HepG2 (cell line): ENCODE measurements at regions not wholly inside any gene's neighbourhood (a gene's known extent, or its start where the extent isn't known, plus 50 kb on each side); places are given as distances from the start of the nearest gene placed in this dataset.

Source experiments
- ATAC-seq: fragments of 200-7000 bp; cut with Tn5 transposase; 3 replicates; pipeline ENCODE4 v1.9.1; 2020; ENCODE audit warnings: mild to moderate bottlenecking, moderate library complexity
- BruUV-seq: library from RNA; stranded (reverse); fragments of 400-500 nt; replicated peaks from 2 replicates; lab custom pipeline; 2021; lab: Mats Ljungman, UMichigan
- CTCF ChIA-PET: fragments of 300-600 bp; formaldehyde crosslinking; extraction: SDS; loops from one replicate; lab custom pipeline; 2021; ENCODE audit warnings: low total read pairs, inconsistent platforms, low intra/inter-chr PET ratio; lab: Yijun Ruan, JAX
- POLR2A ChIA-PET: fragments of 350-600 bp; sonication (Branson Sonifier 250); formaldehyde crosslinking; loops from one replicate; lab custom pipeline; 2020; ENCODE audit warnings: antibody characterized with exemption, inconsistent platforms; lab: Yijun Ruan, JAX
- DNase-seq: peaks from one replicate; pipeline ENCODE4 v3.0.0-alpha.2; 2015; ENCODE audit warnings: low spot score
- FAIRE-seq: peaks from 3 replicates; lab custom pipeline; 2011; peaks lifted over from hg19 to GRCh38; lab: Jason Lieb, UNC
- H2AFZ ChIP-seq: one replicate; pipeline ENCODE4 v1.6.1; 2011; ENCODE audit warnings: low read length, inconsistent platforms
- H3K27ac ChIP-seq: fragments of 300-600 bp; 3 replicates; pipeline ENCODE4 v1.8.0; 2011; ENCODE audit warnings: mixed run types, mild to moderate bottlenecking, mixed read lengths, low read length, inconsistent platforms; ENCODE audit not compliant: insufficient read depth; ENCODE audit errors: extremely low read length
- H3K27me3 ChIP-seq, 2 experiments: fragments of 200-600 bp in 1 of 2; 2 replicates in 1 of 2; 3 replicates in 1 of 2; pipeline versions ENCODE4 v1.6.0 to v1.8.0; 2011; ENCODE audit warnings: low read length in 2 of 2, mild to moderate bottlenecking in 2 of 2, moderate library complexity in 2 of 2, inconsistent platforms in 1 of 2; ENCODE audit not compliant: insufficient read depth in 2 of 2, control insufficient read depth in 1 of 2
- H3K36me3 ChIP-seq, 2 experiments: fragments of 200-600 bp in 1 of 2; replicated peaks in 1 of 2; 2 replicates in 1 of 2; 3 replicates in 1 of 2; pipeline versions ENCODE4 v1.5.1 to v1.8.0; 2011; ENCODE audit warnings: low read length in 2 of 2, inconsistent platforms in 1 of 2; ENCODE audit not compliant: insufficient read depth in 2 of 2, control insufficient read depth in 1 of 2
- H3K4me1 ChIP-seq: 2 replicates; pipeline ENCODE4 v1.5.1; 2012; ENCODE audit warnings: low read length, inconsistent platforms; ENCODE audit not compliant: insufficient read depth
- H3K4me2 ChIP-seq: 2 replicates; pipeline ENCODE4 v1.6.0; 2011; ENCODE audit warnings: low read depth, low read length, inconsistent platforms
- H3K4me3 ChIP-seq, 3 experiments: fragments of 200-600 bp in 1 of 3; sonication (generic), shearing (Covaris generic) in 1 of 3; replicated peaks in 1 of 3; 2 replicates each; pipeline ENCODE4 v1.5.1; 2011 to 2016; ENCODE audit warnings: low read length in 3 of 3, inconsistent platforms in 2 of 3, low read depth in 2 of 3, mild to moderate bottlenecking in 2 of 3, control low read depth in 1 of 3, mixed read lengths in 1 of 3; ENCODE audit not compliant: insufficient read depth in 1 of 3
- H3K79me2 ChIP-seq: one replicate; pipeline ENCODE4 v1.6.1; 2011; ENCODE audit warnings: low read length, inconsistent platforms; ENCODE audit not compliant: insufficient read depth
- H3K9ac ChIP-seq: 2 replicates; pipeline ENCODE4 v1.6.0; 2011; ENCODE audit warnings: mild to moderate bottlenecking, low read depth, low read length, inconsistent platforms; ENCODE audit not compliant: insufficient read depth
- H3K9me3 ChIP-seq: 2 replicates; pipeline ENCODE4 v1.5.1; 2012; ENCODE audit warnings: mild to moderate bottlenecking, low read length
- H4K20me1 ChIP-seq: 2 replicates; pipeline ENCODE4 v1.6.0; 2011; ENCODE audit warnings: inconsistent platforms, mild to moderate bottlenecking, low read length, moderate library complexity; ENCODE audit not compliant: insufficient read depth
- JUND ChIP-seq: sonication (generic); formaldehyde crosslinking; IDR thresholded peaks from 2 replicates; pipeline ENCODE4 v1.8.0; 2022; ENCODE audit warnings: mild to moderate bottlenecking, missing genetic modification reagents
- NFRKB ChIP-seq: fragments of 450-650 bp; IDR thresholded peaks from 2 replicates; pipeline ENCODE4 v1.6.1; 2017
- PHF21A ChIP-seq: sonication (generic); formaldehyde crosslinking; IDR thresholded peaks from 2 replicates; pipeline ENCODE4 v1.5.0; 2020; ENCODE audit warnings: mild to moderate bottlenecking, missing genetic modification reagents
- PHF8 ChIP-seq: sonication (generic); formaldehyde crosslinking; IDR thresholded peaks from 2 replicates; pipeline ENCODE4 v1.5.0; 2020; ENCODE audit warnings: missing genetic modification reagents
- TMF1 ChIP-seq: sonication (generic); formaldehyde crosslinking; IDR thresholded peaks from 2 replicates; pipeline ENCODE4 v1.8.1; 2022; ENCODE audit warnings: low read depth, missing genetic modification reagents
- WIZ ChIP-seq: sonication (generic); formaldehyde crosslinking; IDR thresholded peaks from 2 replicates; pipeline ENCODE4 v1.5.1; 2020; ENCODE audit warnings: mild to moderate bottlenecking, missing genetic modification reagents
- ZFP36 ChIP-seq: fragments of 150-350 bp; IDR thresholded peaks from 2 replicates; pipeline ENCODE4 v1.6.1; 2018; ENCODE audit warnings: borderline replicate concordance, low read length, low read depth; ENCODE audit not compliant: partially characterized antibody
- ZNF224 ChIP-seq: sonication (generic); formaldehyde crosslinking; IDR thresholded peaks from 2 replicates; pipeline ENCODE4 v1.5.0; 2020; ENCODE audit warnings: mild to moderate bottlenecking, missing genetic modification reagents
- ZNF235 ChIP-seq: sonication (generic); formaldehyde crosslinking; IDR thresholded peaks from 2 replicates; pipeline ENCODE4 v1.8.1; 2023; ENCODE audit warnings: mild to moderate bottlenecking, missing genetic modification reagents, borderline replicate concordance
- ZNF3 ChIP-seq: IDR thresholded peaks from 2 replicates; pipeline ENCODE4 v1.7.0; 2017; ENCODE audit warnings: inconsistent platforms
- ZNF33B ChIP-seq: sonication (generic); formaldehyde crosslinking; IDR thresholded peaks from 2 replicates; pipeline ENCODE4 v1.5.1; 2020; ENCODE audit warnings: mild to moderate bottlenecking, missing genetic modification reagents
- ZNF556 ChIP-seq: sonication (generic); formaldehyde crosslinking; IDR thresholded peaks from 2 replicates; pipeline ENCODE4 v1.4.0; 2020; ENCODE audit warnings: mild to moderate bottlenecking, missing genetic modification reagents, borderline replicate concordance
- WGBS: methylation state at CpG from one replicate; pipeline ENCODE4 v1.1.6; 2017; ENCODE audit warnings: low lambda C conversion rate; 5-methylcytosine and 5-hydroxymethylcytosine counted together
- in situ Hi-C: cut with HindIII; loops from 2 replicates; pipeline ENCODE4 v1.10.0; 2017; ENCODE audit warnings: low pct_unique_long_range_greater_than_20kb; ENCODE audit not compliant: extremely low pct_ligation_motif_present
- intact Hi-C: fragments of 100-400 bp; cut with micrococcal nuclease; formaldehyde crosslinking; loops from one replicate; pipeline ENCODE4 v1.10.0; 2022; ENCODE audit not compliant: unreplicated experiment
- TF ChIP-seq, protein P1 (sequence below): fragments of 450-650 bp; IDR thresholded peaks from 2 replicates; pipeline ENCODE4 v1.6.1; 2017
- TF ChIP-seq, protein P2 (sequence below): sonication (generic); formaldehyde crosslinking; IDR thresholded peaks from 2 replicates; pipeline ENCODE4 v1.5.0; 2020; ENCODE audit warnings: mild to moderate bottlenecking, missing genetic modification reagents
- TF ChIP-seq, protein P3 (sequence below): sonication (generic); formaldehyde crosslinking; conservative IDR thresholded peaks from 2 replicates; pipeline ENCODE4 v1.4.0; 2020; ENCODE audit warnings: missing genetic modification reagents
- TF ChIP-seq, protein P4 (sequence below): sonication (generic); formaldehyde crosslinking; IDR thresholded peaks from 2 replicates; pipeline ENCODE4 v1.4.0; 2020; ENCODE audit warnings: missing genetic modification reagents

DNA sequence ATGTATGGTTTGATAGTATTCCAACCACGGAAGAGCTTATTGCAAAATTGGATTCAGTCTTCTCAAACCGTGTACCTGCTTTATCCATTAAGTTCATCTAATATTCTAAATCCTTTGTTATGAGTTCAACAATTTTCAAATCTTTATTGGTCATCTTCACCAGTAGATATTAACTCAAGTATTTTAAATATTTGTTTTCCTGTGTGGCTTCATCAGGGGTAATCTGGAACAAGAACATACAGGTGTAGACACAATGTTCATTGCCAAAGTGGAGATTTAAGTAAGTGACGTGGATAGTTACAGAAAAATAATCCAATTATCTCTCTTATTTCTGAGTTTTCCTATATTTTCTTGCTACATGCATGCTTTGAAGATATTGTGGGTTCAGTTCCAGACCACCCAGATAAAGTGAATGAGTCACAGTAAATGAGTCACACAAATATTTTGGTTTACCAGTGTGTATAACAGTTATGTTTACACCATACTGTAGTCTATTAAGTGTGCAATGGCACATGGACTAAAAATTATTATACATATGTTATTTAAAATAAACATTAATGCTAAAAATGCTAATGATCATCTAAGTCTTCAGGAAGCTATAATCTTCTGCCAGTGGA, 429.0 kb upstream of the POT1 start:
- ChIA-PET CTCF (no interaction called here), POLR2A (no interaction called here)
- Histone ChIP-seq H3K79me2 (no peaks in the 10 kb centered on the region), H3K36me3 (no peaks in the 10 kb centered on the region), H3K9ac (no peak overlapping the region), H3K9me3 (no peaks in the 10 kb centered on the region), H3K4me3 (no peak overlapping the region), H3K4me2 (no peak overlapping the region), H3K27ac (no peak overlapping the region), H4K20me1 (no peaks in the 10 kb centered on the region), H2AFZ (no peak overlapping the region), H3K4me1 (no peaks in the 10 kb centered on the region), H3K27me3 (no peaks in the 10 kb centered on the region)
- 2% methylated on average over 3 of the region's 3 CpGs for WGBS
- DNase-seq (no peak), ATAC-seq (no peak), FAIRE-seq (no peak)
- intact Hi-C loops (no loop called here), in situ Hi-C loops (no loop called here)
- no TSS peak for BruUV-seq
- TF ChIP-seq TMF1 (CRISPR knock-in tag) (no peak), ZNF556 (CRISPR knock-in tag) (no peak), PHF21A (CRISPR knock-in tag) (no peak), PHF8 (CRISPR knock-in tag) (no peak), ZNF3 (CRISPR knock-in tag) (no peak), NFRKB (no peak), JUND (CRISPR knock-in tag) (no peak), ZNF33B (CRISPR knock-in tag) (no peak), ZNF224 (CRISPR knock-in tag) (no peak), ZFP36 (no peak), WIZ (CRISPR knock-in tag) (no peak), ZNF235 (CRISPR knock-in tag) (no peak)
- TF ChIP-seq, protein P1, sequence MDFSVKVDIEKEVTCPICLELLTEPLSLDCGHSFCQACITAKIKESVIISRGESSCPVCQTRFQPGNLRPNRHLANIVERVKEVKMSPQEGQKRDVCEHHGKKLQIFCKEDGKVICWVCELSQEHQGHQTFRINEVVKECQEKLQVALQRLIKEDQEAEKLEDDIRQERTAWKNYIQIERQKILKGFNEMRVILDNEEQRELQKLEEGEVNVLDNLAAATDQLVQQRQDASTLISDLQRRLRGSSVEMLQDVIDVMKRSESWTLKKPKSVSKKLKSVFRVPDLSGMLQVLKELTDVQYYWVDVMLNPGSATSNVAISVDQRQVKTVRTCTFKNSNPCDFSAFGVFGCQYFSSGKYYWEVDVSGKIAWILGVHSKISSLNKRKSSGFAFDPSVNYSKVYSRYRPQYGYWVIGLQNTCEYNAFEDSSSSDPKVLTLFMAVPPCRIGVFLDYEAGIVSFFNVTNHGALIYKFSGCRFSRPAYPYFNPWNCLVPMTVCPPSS = no peak
- TF ChIP-seq, protein P2, sequence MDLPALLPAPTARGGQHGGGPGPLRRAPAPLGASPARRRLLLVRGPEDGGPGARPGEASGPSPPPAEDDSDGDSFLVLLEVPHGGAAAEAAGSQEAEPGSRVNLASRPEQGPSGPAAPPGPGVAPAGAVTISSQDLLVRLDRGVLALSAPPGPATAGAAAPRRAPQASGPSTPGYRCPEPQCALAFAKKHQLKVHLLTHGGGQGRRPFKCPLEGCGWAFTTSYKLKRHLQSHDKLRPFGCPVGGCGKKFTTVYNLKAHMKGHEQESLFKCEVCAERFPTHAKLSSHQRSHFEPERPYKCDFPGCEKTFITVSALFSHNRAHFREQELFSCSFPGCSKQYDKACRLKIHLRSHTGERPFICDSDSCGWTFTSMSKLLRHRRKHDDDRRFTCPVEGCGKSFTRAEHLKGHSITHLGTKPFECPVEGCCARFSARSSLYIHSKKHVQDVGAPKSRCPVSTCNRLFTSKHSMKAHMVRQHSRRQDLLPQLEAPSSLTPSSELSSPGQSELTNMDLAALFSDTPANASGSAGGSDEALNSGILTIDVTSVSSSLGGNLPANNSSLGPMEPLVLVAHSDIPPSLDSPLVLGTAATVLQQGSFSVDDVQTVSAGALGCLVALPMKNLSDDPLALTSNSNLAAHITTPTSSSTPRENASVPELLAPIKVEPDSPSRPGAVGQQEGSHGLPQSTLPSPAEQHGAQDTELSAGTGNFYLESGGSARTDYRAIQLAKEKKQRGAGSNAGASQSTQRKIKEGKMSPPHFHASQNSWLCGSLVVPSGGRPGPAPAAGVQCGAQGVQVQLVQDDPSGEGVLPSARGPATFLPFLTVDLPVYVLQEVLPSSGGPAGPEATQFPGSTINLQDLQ (CRISPR knock-in tag) = no peak
- TF ChIP-seq, protein P3, sequence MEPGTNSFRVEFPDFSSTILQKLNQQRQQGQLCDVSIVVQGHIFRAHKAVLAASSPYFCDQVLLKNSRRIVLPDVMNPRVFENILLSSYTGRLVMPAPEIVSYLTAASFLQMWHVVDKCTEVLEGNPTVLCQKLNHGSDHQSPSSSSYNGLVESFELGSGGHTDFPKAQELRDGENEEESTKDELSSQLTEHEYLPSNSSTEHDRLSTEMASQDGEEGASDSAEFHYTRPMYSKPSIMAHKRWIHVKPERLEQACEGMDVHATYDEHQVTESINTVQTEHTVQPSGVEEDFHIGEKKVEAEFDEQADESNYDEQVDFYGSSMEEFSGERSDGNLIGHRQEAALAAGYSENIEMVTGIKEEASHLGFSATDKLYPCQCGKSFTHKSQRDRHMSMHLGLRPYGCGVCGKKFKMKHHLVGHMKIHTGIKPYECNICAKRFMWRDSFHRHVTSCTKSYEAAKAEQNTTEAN = no peak
- TF ChIP-seq, protein P4, sequence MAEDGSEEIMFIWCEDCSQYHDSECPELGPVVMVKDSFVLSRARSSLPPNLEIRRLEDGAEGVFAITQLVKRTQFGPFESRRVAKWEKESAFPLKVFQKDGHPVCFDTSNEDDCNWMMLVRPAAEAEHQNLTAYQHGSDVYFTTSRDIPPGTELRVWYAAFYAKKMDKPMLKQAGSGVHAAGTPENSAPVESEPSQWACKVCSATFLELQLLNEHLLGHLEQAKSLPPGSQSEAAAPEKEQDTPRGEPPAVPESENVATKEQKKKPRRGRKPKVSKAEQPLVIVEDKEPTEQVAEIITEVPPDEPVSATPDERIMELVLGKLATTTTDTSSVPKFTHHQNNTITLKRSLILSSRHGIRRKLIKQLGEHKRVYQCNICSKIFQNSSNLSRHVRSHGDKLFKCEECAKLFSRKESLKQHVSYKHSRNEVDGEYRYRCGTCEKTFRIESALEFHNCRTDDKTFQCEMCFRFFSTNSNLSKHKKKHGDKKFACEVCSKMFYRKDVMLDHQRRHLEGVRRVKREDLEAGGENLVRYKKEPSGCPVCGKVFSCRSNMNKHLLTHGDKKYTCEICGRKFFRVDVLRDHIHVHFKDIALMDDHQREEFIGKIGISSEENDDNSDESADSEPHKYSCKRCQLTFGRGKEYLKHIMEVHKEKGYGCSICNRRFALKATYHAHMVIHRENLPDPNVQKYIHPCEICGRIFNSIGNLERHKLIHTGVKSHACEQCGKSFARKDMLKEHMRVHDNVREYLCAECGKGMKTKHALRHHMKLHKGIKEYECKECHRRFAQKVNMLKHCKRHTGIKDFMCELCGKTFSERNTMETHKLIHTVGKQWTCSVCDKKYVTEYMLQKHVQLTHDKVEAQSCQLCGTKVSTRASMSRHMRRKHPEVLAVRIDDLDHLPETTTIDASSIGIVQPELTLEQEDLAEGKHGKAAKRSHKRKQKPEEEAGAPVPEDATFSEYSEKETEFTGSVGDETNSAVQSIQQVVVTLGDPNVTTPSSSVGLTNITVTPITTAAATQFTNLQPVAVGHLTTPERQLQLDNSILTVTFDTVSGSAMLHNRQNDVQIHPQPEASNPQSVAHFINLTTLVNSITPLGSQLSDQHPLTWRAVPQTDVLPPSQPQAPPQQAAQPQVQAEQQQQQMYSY (CRISPR knock-in tag) = no peak
